ENCODE measurements at regions not wholly inside any gene's neighbourhood (a gene's known extent, or its start where the extent isn't known, plus 50 kb on each side); places are given as distances from the start of the nearest gene placed in this dataset.

DNA sequence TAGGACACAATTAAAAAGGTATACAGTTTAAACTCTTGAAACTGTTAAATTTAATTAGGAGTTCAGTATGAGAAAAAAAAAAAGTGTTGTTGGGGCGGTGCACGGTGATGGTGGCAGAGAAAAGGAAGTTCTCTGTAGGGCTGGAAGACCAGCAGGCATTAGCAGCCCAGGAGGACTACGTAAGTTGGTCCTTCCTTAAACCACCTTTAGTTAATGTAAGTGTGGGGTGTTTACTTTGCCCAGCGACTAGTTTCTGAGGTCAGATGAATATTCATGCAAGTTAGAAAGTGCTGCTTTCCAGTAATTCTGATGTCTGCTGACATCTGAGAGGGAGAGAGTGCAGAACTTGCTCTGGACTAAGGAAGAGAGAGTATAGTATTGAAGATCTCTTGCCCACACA lies 54.9 kb downstream of the NKX2-1 start:
- H3K27me3 Mint-ChIP-seq (ENCODE audit: unreplicated experiment): peaks cover 13% of the 10 kb centered on the region

DNA sequence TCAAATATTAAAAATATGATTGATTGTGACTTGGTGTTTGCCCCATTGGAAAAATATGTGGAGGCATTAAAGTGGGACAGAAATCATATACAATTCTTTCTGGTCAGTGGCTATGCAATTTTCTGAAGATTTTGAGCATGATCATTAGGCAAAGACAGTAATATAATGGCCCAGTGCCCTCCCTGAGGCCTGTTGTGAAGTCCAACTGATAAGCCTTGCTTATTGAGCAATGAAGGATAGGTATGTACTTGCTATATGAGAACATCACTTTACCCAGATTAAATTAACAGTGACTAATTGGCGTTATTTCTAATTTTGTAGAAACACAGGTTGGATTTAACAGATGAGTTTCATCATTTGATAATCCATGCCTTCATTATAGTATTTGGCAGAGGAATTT lies 57.1 kb downstream of the NKX2-1 start:
- no peak for DNase-seq
- no peaks in the 10 kb centered on the region for H3K36me3 Mint-ChIP-seq (ENCODE audit: insufficient read depth, unreplicated experiment)
- CTCF ChIA-PET: no interaction called here
- no peak overlapping the region for H3K4me3 Mint-ChIP-seq (ENCODE audit: low read depth, unreplicated experiment)
- no peaks in the 10 kb centered on the region for H3K4me1 Mint-ChIP-seq (ENCODE audit: low read depth, unreplicated experiment)
- no TSS peak for BruUV-seq (replicated peaks)
- intact Hi-C loops (cut with micrococcal nuclease; ENCODE audit: unreplicated experiment): no loop called here
- peaks cover 13% of the 10 kb centered on the region for H3K27me3 Mint-ChIP-seq (ENCODE audit: unreplicated experiment)
- H3K9me3 Mint-ChIP-seq (ENCODE audit: low read depth, unreplicated experiment): no peaks in the 10 kb centered on the region
- TF ChIP-seq, protein P1, sequence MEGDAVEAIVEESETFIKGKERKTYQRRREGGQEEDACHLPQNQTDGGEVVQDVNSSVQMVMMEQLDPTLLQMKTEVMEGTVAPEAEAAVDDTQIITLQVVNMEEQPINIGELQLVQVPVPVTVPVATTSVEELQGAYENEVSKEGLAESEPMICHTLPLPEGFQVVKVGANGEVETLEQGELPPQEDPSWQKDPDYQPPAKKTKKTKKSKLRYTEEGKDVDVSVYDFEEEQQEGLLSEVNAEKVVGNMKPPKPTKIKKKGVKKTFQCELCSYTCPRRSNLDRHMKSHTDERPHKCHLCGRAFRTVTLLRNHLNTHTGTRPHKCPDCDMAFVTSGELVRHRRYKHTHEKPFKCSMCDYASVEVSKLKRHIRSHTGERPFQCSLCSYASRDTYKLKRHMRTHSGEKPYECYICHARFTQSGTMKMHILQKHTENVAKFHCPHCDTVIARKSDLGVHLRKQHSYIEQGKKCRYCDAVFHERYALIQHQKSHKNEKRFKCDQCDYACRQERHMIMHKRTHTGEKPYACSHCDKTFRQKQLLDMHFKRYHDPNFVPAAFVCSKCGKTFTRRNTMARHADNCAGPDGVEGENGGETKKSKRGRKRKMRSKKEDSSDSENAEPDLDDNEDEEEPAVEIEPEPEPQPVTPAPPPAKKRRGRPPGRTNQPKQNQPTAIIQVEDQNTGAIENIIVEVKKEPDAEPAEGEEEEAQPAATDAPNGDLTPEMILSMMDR (IDR thresholded peaks at IDR 0.05; ENCODE audit: unreplicated experiment): no peak
- no peak overlapping the region for H3K27ac Mint-ChIP-seq (ENCODE audit: unreplicated experiment)

More for the DNA sequence above, 54.9 kb downstream of the NKX2-1 start:
- intact Hi-C loops (cut with micrococcal nuclease; ENCODE audit: unreplicated experiment): no loop called here
- BruUV-seq (replicated peaks): no TSS peak
- no peaks in the 10 kb centered on the region for H3K9me3 Mint-ChIP-seq (ENCODE audit: low read depth, unreplicated experiment)
- no peaks in the 10 kb centered on the region for H3K36me3 Mint-ChIP-seq (ENCODE audit: insufficient read depth, unreplicated experiment)
- TF ChIP-seq, protein P1 (IDR thresholded peaks at IDR 0.05; ENCODE audit: unreplicated experiment): no peak
- H3K4me3 Mint-ChIP-seq (ENCODE audit: low read depth, unreplicated experiment): no peak overlapping the region
- no peak overlapping the region for H3K27ac Mint-ChIP-seq (ENCODE audit: unreplicated experiment)
- no peaks in the 10 kb centered on the region for H3K4me1 Mint-ChIP-seq (ENCODE audit: low read depth, unreplicated experiment)
- CTCF ChIA-PET: interaction anchor here (0.8 kb wide), 1 partner anchor 211 kb away, joined by 6 read pairs; no protein-coding TSS in a partner anchor
- no peak for DNase-seq

DNA sequence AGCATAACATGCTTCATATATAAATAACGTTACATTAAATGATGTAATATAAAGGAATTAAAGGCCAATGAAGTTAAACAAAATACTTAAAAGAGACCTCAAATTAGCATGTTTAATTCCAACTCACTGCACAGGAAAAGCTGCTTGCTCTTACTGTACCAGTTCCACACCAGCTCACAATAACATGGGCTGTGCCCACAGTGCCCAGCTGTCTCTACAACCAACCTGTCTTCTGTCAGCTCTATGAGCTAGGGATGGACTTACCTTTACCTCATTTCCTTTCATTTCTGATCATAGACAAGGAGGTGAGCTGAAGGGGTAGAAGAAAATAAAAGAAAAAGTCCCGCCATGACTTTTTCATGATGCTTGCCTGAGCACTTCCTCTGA lies 64.8 kb downstream of the NKX2-1 start:
- no peaks in the 10 kb centered on the region for H3K27me3 Mint-ChIP-seq (ENCODE audit: unreplicated experiment)
- no TSS peak for BruUV-seq (replicated peaks)
- TF ChIP-seq, protein P1 (IDR thresholded peaks at IDR 0.05; ENCODE audit: unreplicated experiment): no peak
- intact Hi-C loops (cut with micrococcal nuclease; ENCODE audit: unreplicated experiment): no loop called here
- no peaks in the 10 kb centered on the region for H3K9me3 Mint-ChIP-seq (ENCODE audit: low read depth, unreplicated experiment)
- H3K27ac Mint-ChIP-seq (ENCODE audit: unreplicated experiment): no peak overlapping the region
- no peaks in the 10 kb centered on the region for H3K4me1 Mint-ChIP-seq (ENCODE audit: low read depth, unreplicated experiment)
- CTCF ChIA-PET: no interaction called here
- H3K4me3 Mint-ChIP-seq (ENCODE audit: low read depth, unreplicated experiment): no peak overlapping the region
- no peaks in the 10 kb centered on the region for H3K36me3 Mint-ChIP-seq (ENCODE audit: insufficient read depth, unreplicated experiment)
- no peak for DNase-seq

DNA sequence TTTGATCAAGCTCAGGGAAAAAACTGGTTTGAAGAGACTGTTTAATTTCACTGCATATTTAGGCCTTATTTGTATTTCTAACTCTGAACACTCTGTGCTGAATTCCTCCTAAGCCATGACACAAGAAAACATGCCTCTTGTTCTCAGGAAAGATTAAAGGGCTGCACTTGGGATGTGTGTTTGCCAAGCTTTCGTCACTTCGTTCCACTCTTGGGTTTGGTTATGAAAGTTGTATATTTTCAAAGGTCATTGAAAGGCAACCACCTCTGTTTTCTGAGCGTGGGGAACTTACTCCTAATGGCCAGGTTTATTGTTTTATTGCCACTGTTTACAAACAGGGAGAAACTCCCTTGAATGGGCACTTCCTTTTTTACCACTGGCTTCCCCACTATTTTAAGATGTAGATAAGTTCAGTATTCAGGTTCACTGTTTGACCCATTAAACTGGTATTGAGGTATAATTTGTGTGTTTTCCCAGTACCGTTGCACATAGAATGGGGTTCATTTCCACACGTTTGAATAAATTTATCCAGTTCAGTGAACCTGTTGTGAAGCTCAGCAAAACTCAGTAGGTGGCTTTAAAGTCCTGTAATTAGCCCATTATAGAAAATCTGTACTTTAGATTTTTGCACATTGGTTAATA lies 65.3 kb downstream of the NKX2-1 start:
- Mint-ChIP-seq H3K9me3 (ENCODE audit: low read depth, unreplicated experiment) (no peaks in the 10 kb centered on the region), H3K4me3 (ENCODE audit: low read depth, unreplicated experiment) (no peak overlapping the region), H3K4me1 (ENCODE audit: low read depth, unreplicated experiment) (no peaks in the 10 kb centered on the region), H3K27me3 (ENCODE audit: unreplicated experiment) (no peaks in the 10 kb centered on the region), H3K27ac (ENCODE audit: unreplicated experiment) (no peak overlapping the region), H3K36me3 (ENCODE audit: insufficient read depth, unreplicated experiment) (no peaks in the 10 kb centered on the region)
- no peak for DNase-seq
- CTCF ChIA-PET: interaction anchor here (0.6 kb wide), 1 partner anchor 20 kb away, joined by 9 read pairs; no protein-coding TSS in a partner anchor
- intact Hi-C loops (cut with micrococcal nuclease; ENCODE audit: unreplicated experiment): no loop called here
- BruUV-seq (replicated peaks): no TSS peak
- TF ChIP-seq, protein P1 (IDR thresholded peaks at IDR 0.05; ENCODE audit: unreplicated experiment): no peak
